ENCODE measurements at regions not wholly inside any gene's neighbourhood (a gene's known extent, or its start where the extent isn't known, plus 50 kb on each side); places are given as distances from the start of the nearest gene placed in this dataset.

- Histone ChIP-seq H3K27me3 (ENCODE audit: insufficient read depth, low read length) (no peaks in the 10 kb centered on the region), H3K27ac (ENCODE audit: low read depth, low read length) (no peak overlapping the region), H4K20me1 (ENCODE audit: insufficient read depth, low read length) (no peaks in the 10 kb centered on the region), H3K79me2 (ENCODE audit: insufficient read depth, low read length) (no peaks in the 10 kb centered on the region), H3K4me2 (ENCODE audit: insufficient read depth, low read length) (no peak overlapping the region), H3K36me3 (ENCODE audit: insufficient read depth, low read length) (no peaks in the 10 kb centered on the region), H2AFZ (ENCODE audit: low read length) (no peak overlapping the region), H3K9me3 (ENCODE audit: low read depth, low read length) (no peaks in the 10 kb centered on the region), H3K4me1 (ENCODE audit: insufficient read depth, low read length) (no peaks in the 10 kb centered on the region), H3K4me3 (ENCODE audit: insufficient read depth, low read length) (no peak overlapping the region)
- DNase-seq (ENCODE audit: insufficient read length, low spot score, missing footprints), result no peak
- no peak for TF ChIP-seq CTCF (IDR thresholded peaks at IDR 0.05; ENCODE audit: extremely low read depth, low read depth, low read length)
Observed at GRCh38 chr4:14928035-14928434, 74.2 kb upstream of the CPEB2 start.

- no peak overlapping the region for H3K27ac ChIP-seq (ENCODE audit: low read depth, low read length)
- no peak overlapping the region for H3K4me2 ChIP-seq (ENCODE audit: insufficient read depth, low read length)
- no peaks in the 10 kb centered on the region for H3K27me3 ChIP-seq (ENCODE audit: insufficient read depth, low read length)
- H3K9me3 ChIP-seq (ENCODE audit: low read depth, low read length), result no peaks in the 10 kb centered on the region
- H4K20me1 ChIP-seq (ENCODE audit: insufficient read depth, low read length), result no peaks in the 10 kb centered on the region
- no peak overlapping the region for H2AFZ ChIP-seq (ENCODE audit: low read length)
- H3K4me3 ChIP-seq (ENCODE audit: insufficient read depth, low read length), result no peak overlapping the region
- H3K36me3 ChIP-seq (ENCODE audit: insufficient read depth, low read length), result no peaks in the 10 kb centered on the region
- TF ChIP-seq CTCF (IDR thresholded peaks at IDR 0.05; ENCODE audit: extremely low read depth, low read depth, low read length), result no peak
- no peak for DNase-seq (ENCODE audit: insufficient read length, low spot score, missing footprints)
- no peaks in the 10 kb centered on the region for H3K79me2 ChIP-seq (ENCODE audit: insufficient read depth, low read length)
- H3K4me1 ChIP-seq (ENCODE audit: insufficient read depth, low read length), result no peaks in the 10 kb centered on the region
Observed at GRCh38 chr4:14929669-14930068, 72.6 kb upstream of the CPEB2 start.

GRCh38 chr4:14934704-14935390 is 67.4 kb upstream of the CPEB2 start:
- Histone ChIP-seq H3K79me2 (ENCODE audit: insufficient read depth, low read length) (no peaks in the 10 kb centered on the region), H3K4me3 (ENCODE audit: insufficient read depth, low read length) (no peak overlapping the region), H3K27me3 (ENCODE audit: insufficient read depth, low read length) (no peaks in the 10 kb centered on the region), H2AFZ (ENCODE audit: low read length) (no peak overlapping the region), H4K20me1 (ENCODE audit: insufficient read depth, low read length) (no peaks in the 10 kb centered on the region), H3K9me3 (ENCODE audit: low read depth, low read length) (no peaks in the 10 kb centered on the region), H3K36me3 (ENCODE audit: insufficient read depth, low read length) (no peaks in the 10 kb centered on the region), H3K4me2 (ENCODE audit: insufficient read depth, low read length) (no peak overlapping the region), H3K27ac (ENCODE audit: low read depth, low read length) (no peak overlapping the region), H3K4me1 (ENCODE audit: insufficient read depth, low read length) (no peaks in the 10 kb centered on the region)
- no peak for TF ChIP-seq CTCF (IDR thresholded peaks at IDR 0.05; ENCODE audit: extremely low read depth, low read depth, low read length)
- no peak for DNase-seq (ENCODE audit: insufficient read length, low spot score, missing footprints)

- no peak overlapping the region for H3K27ac ChIP-seq (ENCODE audit: low read depth, low read length)
- no peaks in the 10 kb centered on the region for H3K36me3 ChIP-seq (ENCODE audit: insufficient read depth, low read length)
- no peak overlapping the region for H3K4me3 ChIP-seq (ENCODE audit: insufficient read depth, low read length)
- DNase-seq (ENCODE audit: insufficient read length, low spot score, missing footprints), result no peak
- H3K4me1 ChIP-seq (ENCODE audit: insufficient read depth, low read length), result no peaks in the 10 kb centered on the region
- TF ChIP-seq CTCF (IDR thresholded peaks at IDR 0.05; ENCODE audit: extremely low read depth, low read depth, low read length), result no peak
- H3K4me2 ChIP-seq (ENCODE audit: insufficient read depth, low read length), result no peak overlapping the region
- H2AFZ ChIP-seq (ENCODE audit: low read length), result no peak overlapping the region
- H4K20me1 ChIP-seq (ENCODE audit: insufficient read depth, low read length), result no peaks in the 10 kb centered on the region
- H3K9me3 ChIP-seq (ENCODE audit: low read depth, low read length), result no peaks in the 10 kb centered on the region
- no peaks in the 10 kb centered on the region for H3K79me2 ChIP-seq (ENCODE audit: insufficient read depth, low read length)
- H3K27me3 ChIP-seq (ENCODE audit: insufficient read depth, low read length), result peaks cover 6% of the 10 kb centered on the region
Observed at GRCh38 chr4:14943749-14944148, 58.5 kb upstream of the CPEB2 start.
